ENCODE measurements at regions not wholly inside any gene's neighbourhood (a gene's known extent, or its start where the extent isn't known, plus 50 kb on each side); places are given as distances from the start of the nearest gene placed in this dataset.
A peak's percentile ranks its signal among the peaks of the same experiment; 100 is the strongest.
"Not testable (repeated sequence)": the region's sequence is repeated elsewhere in the genome, so short reads cannot be mapped to it uniquely, and the experiment has no call there.

GRCh38 chr10:3874990-3875841, 90.2 kb upstream of the KLF6 start:
- H3K4me3 ChIP-seq = peak overlapping the region in 1 of 8 donors; percentile 32
- H3K4me1 ChIP-seq = peaks cover 24 to 66% (median 54%) of the 10 kb centered on the region in 6 donors
- intact Hi-C loops (cut with DNase I; ENCODE audit: low total_unique reads) = no loop called here
- peak in 1 of 3 donors; percentile 50 for TF ChIP-seq POLR2AphosphoS5 (IDR thresholded peaks at IDR 0.05)
- TF ChIP-seq, protein P1, sequence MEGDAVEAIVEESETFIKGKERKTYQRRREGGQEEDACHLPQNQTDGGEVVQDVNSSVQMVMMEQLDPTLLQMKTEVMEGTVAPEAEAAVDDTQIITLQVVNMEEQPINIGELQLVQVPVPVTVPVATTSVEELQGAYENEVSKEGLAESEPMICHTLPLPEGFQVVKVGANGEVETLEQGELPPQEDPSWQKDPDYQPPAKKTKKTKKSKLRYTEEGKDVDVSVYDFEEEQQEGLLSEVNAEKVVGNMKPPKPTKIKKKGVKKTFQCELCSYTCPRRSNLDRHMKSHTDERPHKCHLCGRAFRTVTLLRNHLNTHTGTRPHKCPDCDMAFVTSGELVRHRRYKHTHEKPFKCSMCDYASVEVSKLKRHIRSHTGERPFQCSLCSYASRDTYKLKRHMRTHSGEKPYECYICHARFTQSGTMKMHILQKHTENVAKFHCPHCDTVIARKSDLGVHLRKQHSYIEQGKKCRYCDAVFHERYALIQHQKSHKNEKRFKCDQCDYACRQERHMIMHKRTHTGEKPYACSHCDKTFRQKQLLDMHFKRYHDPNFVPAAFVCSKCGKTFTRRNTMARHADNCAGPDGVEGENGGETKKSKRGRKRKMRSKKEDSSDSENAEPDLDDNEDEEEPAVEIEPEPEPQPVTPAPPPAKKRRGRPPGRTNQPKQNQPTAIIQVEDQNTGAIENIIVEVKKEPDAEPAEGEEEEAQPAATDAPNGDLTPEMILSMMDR (IDR thresholded peaks at IDR 0.05 in 8 of 11, conservative IDR thresholded peaks at IDR 0.05 in 3 of 11) = no peak
- H3K36me3 ChIP-seq = no peaks in the 10 kb centered on the region
- 43 to 53% (median 47%) methylated on average over 6 of the region's 6 CpGs for WGBS, 5 donors
- H3K9me3 ChIP-seq = no peaks in the 10 kb centered on the region
- no peaks in the 10 kb centered on the region for H3K27me3 ChIP-seq (replicated peaks in 1 of 7)
- peak overlapping the region; percentile 66 to 84 (median 75) for H3K27ac ChIP-seq
- no peak for DNase-seq

DNA sequence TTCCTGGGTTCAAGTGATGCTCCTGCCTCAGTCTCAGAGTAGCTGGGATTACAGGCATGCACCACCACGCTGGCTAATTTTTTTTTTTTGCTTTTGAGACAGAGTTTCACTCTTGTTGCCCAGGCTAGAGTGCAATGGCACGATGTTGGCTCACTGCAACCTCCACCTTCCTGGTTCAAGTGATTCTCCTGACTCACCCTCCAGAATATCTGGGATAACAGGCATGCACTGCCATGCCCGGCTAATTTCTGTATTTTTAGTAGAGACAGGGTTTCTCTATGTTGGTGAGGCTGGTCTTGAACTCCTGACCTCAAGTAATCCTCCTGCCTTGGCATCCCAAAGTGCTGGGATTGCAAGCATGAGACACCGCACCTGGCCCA, 89.6 kb upstream of the KLF6 start:
- H3K9me3 ChIP-seq; H3K36me3 ChIP-seq; intact Hi-C loops (cut with DNase I; ENCODE audit: low total_unique reads); H3K27me3 ChIP-seq (replicated peaks in 1 of 7); DNase-seq: not testable (repeated sequence)
- H3K4me1 ChIP-seq = peaks cover 24 to 66% (median 54%) of the 10 kb centered on the region in 6 donors
- H3K27ac ChIP-seq = peak overlapping the region; percentile 66 to 84 (median 75)
- 61 to 80% (median 73%) methylated on average over 4 of the region's 4 CpGs for WGBS, 5 donors
- peak overlapping the region in 1 of 8 donors; percentile 32 for H3K4me3 ChIP-seq

DNA sequence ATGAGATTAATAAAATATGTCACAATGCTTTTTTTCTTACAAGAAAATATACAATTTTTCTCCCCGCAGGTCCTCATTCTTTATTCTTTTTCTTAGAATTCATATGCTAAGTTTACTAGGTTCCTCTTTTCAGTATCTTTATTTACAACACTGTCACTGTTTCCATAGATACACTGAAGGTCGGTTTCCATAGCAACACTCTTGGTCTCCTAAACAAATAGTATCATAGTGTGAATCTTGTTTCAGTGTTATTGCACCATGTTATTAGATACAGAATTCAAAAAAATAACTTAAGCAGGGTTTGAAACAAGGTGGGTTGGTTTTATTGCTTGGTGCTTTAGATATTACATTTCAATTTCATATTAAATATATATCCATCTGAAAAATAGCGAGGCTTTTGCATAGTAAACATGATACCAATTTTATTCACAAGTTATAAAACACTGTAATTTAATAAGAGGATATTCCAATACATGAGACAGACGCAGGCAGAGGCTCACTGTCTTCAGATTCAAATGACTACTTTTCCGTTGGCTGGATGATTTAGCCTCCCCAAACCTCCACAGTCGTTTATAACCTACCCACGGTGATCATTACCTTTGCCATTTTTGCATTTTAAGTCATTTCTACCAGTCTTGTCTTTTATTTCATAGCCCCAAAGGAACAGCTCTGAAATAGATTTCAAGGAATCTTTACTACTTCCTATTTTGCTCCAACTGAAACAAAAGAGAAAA, 88.9 kb upstream of the KLF6 start:
- TF ChIP-seq POLR2A (IDR thresholded peaks at IDR 0.05) (no peak), POLR2AphosphoS5 (IDR thresholded peaks at IDR 0.05) (no peak)
- TF ChIP-seq, protein P1 (IDR thresholded peaks at IDR 0.05 in 8 of 11, conservative IDR thresholded peaks at IDR 0.05 in 3 of 11) = no peak
- H3K27me3 ChIP-seq (replicated peaks in 1 of 7) = no peaks in the 10 kb centered on the region
- H3K9me3 ChIP-seq = no peaks in the 10 kb centered on the region
- peak overlapping the region in 7 of 8 donors; percentile 13 to 84 (median 75) for H3K27ac ChIP-seq
- intact Hi-C loops (cut with DNase I; ENCODE audit: low total_unique reads) = no loop called here
- H3K36me3 ChIP-seq = no peaks in the 10 kb centered on the region
- H3K4me3 ChIP-seq = no peak overlapping the region
- DNase-seq = no peak
- peaks cover 24 to 66% (median 55%) of the 10 kb centered on the region in 6 donors for H3K4me1 ChIP-seq
- 45 to 55% (median 51%) methylated on average over 7 of the region's 7 CpGs for WGBS, 5 donors

GRCh38 chr10:3872712-3873329, 87.8 kb upstream of the KLF6 start:
- 92 to 96% (median 94%) methylated on average over 12 of the region's 12 CpGs for WGBS, 5 donors
- no peak for DNase-seq
- no peak for TF ChIP-seq POLR2AphosphoS5 (IDR thresholded peaks at IDR 0.05)
- TF ChIP-seq, protein P1 (IDR thresholded peaks at IDR 0.05 in 8 of 11, conservative IDR thresholded peaks at IDR 0.05 in 3 of 11) = no peak
- no peak for TF ChIP-seq POLR2A (IDR thresholded peaks at IDR 0.05)
- H3K27me3 ChIP-seq (replicated peaks in 1 of 7) = no peaks in the 10 kb centered on the region
- no peaks in the 10 kb centered on the region for H3K36me3 ChIP-seq
- no peaks in the 10 kb centered on the region for H3K9me3 ChIP-seq
- intact Hi-C loops (cut with DNase I; ENCODE audit: low total_unique reads) = no loop called here
- peak overlapping the region in 2 of 8 donors; percentile 21 to 32 for H3K27ac ChIP-seq
- no peak overlapping the region for H3K4me3 ChIP-seq
- H3K4me1 ChIP-seq = peaks cover 26 to 62% (median 54%) of the 10 kb centered on the region in 6 donors
